Keratinocyte (primary cell): ENCODE measurements at regions not wholly inside any gene's neighbourhood (a gene's known extent, or its start where the extent isn't known, plus 50 kb on each side); places are given as distances from the start of the nearest gene placed in this dataset.

Source experiments
- DNase-seq: peaks from one replicate; pipeline ENCODE4 v3.0.0-alpha.2; 2011; ENCODE audit warnings: low read depth, missing footprints, low spot score
- FAIRE-seq: peaks from 2 replicates; lab custom pipeline; 2011; peaks lifted over from hg19 to GRCh38; lab: Jason Lieb, UNC
- H2AFZ ChIP-seq: 2 replicates; pipeline ENCODE4 v1.6.0; 2012; ENCODE audit warnings: low read length, control low read depth, inconsistent platforms; ENCODE audit not compliant: control insufficient read depth
- H3K27ac ChIP-seq: 2 replicates; pipeline ENCODE4 v1.5.1; 2011; ENCODE audit warnings: low read length; ENCODE audit not compliant: control insufficient read depth, insufficient read depth
- H3K27me3 ChIP-seq: 3 replicates; pipeline ENCODE4 v1.6.0; 2011; ENCODE audit warnings: low read length; ENCODE audit not compliant: control insufficient read depth, insufficient read depth; ENCODE audit errors: extremely low read depth
- H3K36me3 ChIP-seq, 2 experiments: 2 replicates in 1 of 2; 3 replicates in 1 of 2; pipeline ENCODE4 v1.5.1; 2011; ENCODE audit warnings: low read length in 2 of 2, mild to moderate bottlenecking in 1 of 2; ENCODE audit not compliant: control insufficient read depth in 2 of 2, insufficient read depth in 2 of 2; ENCODE audit errors: extremely low read depth in 1 of 2
- H3K4me1 ChIP-seq: 3 replicates; pipeline ENCODE4 v1.5.1; 2011; ENCODE audit warnings: low read length; ENCODE audit not compliant: control insufficient read depth, insufficient read depth; ENCODE audit errors: extremely low read depth
- H3K4me2 ChIP-seq: 3 replicates; pipeline ENCODE4 v1.6.0; 2011; ENCODE audit warnings: low read depth, low read length; ENCODE audit not compliant: control insufficient read depth, insufficient read depth; ENCODE audit errors: extremely low read depth
- H3K4me3 ChIP-seq, 3 experiments: fragments of 200-600 bp in 1 of 3; sonication (generic) in 1 of 3; 2 replicates in 2 of 3; 3 replicates in 1 of 3; pipeline ENCODE4 v1.5.1; 2011 to 2016; ENCODE audit warnings: low read length in 3 of 3, mild to moderate bottlenecking in 3 of 3, control low read depth in 2 of 3, inconsistent platforms in 1 of 3, low read depth in 1 of 3, mixed read lengths in 1 of 3, mixed run types in 1 of 3, moderate library complexity in 1 of 3; ENCODE audit not compliant: control insufficient read depth in 2 of 3, insufficient read depth in 2 of 3; ENCODE audit errors: extremely low read depth in 1 of 3
- H3K79me2 ChIP-seq: 2 replicates; pipeline ENCODE4 v1.6.0; 2012; ENCODE audit warnings: low read length; ENCODE audit not compliant: control insufficient read depth, insufficient read depth
- H3K9ac ChIP-seq: 3 replicates; pipeline ENCODE4 v1.6.0; 2011; ENCODE audit warnings: low read length; ENCODE audit not compliant: control insufficient read depth, insufficient read depth; ENCODE audit errors: extremely low read depth
- H3K9me1 ChIP-seq: 3 replicates; pipeline ENCODE4 v1.6.0; 2011; ENCODE audit warnings: low read length; ENCODE audit not compliant: control insufficient read depth, insufficient read depth; ENCODE audit errors: extremely low read depth
- H3K9me3 ChIP-seq: 2 replicates; pipeline ENCODE4 v1.5.1; 2012; ENCODE audit warnings: low read depth, low read length; ENCODE audit not compliant: control insufficient read depth
- H4K20me1 ChIP-seq: 3 replicates; pipeline ENCODE4 v1.6.0; 2011; ENCODE audit warnings: low read length; ENCODE audit not compliant: control insufficient read depth, insufficient read depth; ENCODE audit errors: extremely low read depth
- CTCF ChIP-seq, 3 experiments: IDR thresholded peaks in 1 of 3; conservative IDR thresholded peaks in 1 of 3; optimal IDR thresholded peaks in 1 of 3; 2 replicates in 2 of 3; 3 replicates in 1 of 3; pipeline versions ENCODE3 to v1.5.1; 2011; ENCODE audit warnings: low read length in 3 of 3, mild to moderate bottlenecking in 3 of 3, moderate library complexity in 2 of 3, control low read depth in 1 of 3, inconsistent platforms in 1 of 3; ENCODE audit not compliant: insufficient read depth in 2 of 3; ENCODE audit errors: extremely low read depth in 1 of 3
- EZH2 ChIP-seq: IDR thresholded peaks from one replicate; pipeline ENCODE4 v1.6.1; 2012; ENCODE audit warnings: inconsistent platforms, mild to moderate bottlenecking, low read length, moderate library complexity
- dilution Hi-C: fragments of 300-500 bp; cut with MboI; formaldehyde crosslinking; loops from one replicate; pipeline ENCODE4 v1.7.0; 2020; ENCODE audit warnings: low sequenced_read_pairs; ENCODE audit not compliant: extremely low pct_ligation_motif_present

DNA sequence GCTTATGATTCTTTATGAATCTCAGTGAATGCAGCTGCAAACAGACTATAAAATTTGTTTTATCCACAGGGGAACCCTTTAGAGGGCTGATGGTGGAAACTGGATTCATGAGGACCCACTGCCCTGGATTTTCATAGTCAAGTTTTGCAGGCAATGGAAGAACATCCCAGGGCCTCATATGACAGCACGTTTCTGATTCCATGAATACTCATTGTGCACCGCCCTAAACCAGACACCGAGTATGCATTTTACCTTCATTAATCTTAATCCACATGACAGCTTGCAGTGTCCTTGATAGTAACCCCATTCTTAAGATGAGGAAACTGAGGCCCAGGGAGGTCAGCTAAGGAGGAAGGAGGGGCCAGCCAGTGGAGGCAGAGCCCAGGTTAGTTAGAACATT, 270.4 kb downstream of the PREX1 start:
- H3K27me3 ChIP-seq = peaks cover 5% of the 10 kb centered on the region
- no peaks in the 10 kb centered on the region for H3K9me1 ChIP-seq
- dilution Hi-C loops = no loop called here
- FAIRE-seq = no peak
- H3K27ac ChIP-seq = no peak overlapping the region
- H3K4me3 ChIP-seq = no peak overlapping the region
- H3K36me3 ChIP-seq = no peaks in the 10 kb centered on the region
- no peak for DNase-seq
- no peak overlapping the region for H3K9ac ChIP-seq
- no peaks in the 10 kb centered on the region for H3K4me1 ChIP-seq
- no peak overlapping the region for H3K4me2 ChIP-seq
- no peaks in the 10 kb centered on the region for H3K79me2 ChIP-seq
- no peak overlapping the region for H2AFZ ChIP-seq
- no peaks in the 10 kb centered on the region for H4K20me1 ChIP-seq
- H3K9me3 ChIP-seq = no peaks in the 10 kb centered on the region
- TF ChIP-seq EZH2 = no peak
- TF ChIP-seq CTCF (optimal IDR thresholded peaks at IDR 0.05 in 1 of 3, IDR thresholded peaks at IDR 0.05 in 1 of 3, conservative IDR thresholded peaks at IDR 0.05 in 1 of 3; ENCODE audit: extremely low read depth in 1 of 3, insufficient read depth in 2 of 3, low read length in 3 of 3) = no peak

DNA sequence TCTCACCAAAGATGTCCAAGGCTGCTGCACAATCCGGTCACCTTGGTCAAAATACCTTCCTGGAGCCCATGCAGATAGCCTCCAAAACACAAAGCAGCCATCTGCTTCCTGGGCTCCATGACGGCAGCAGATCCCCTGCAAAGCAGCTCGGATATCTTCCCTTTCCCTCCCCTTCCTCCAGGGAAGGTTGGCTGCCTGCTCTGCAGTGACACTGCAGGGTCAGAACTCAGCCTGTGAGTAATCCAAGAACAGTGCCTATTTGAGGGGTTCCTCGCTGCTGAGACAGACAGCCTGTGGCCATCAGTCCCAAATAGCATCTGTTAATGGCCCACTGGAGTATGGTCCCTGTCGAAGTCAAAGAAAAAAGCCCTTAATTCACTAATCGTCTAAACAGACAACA, 270.8 kb downstream of the PREX1 start:
- Histone ChIP-seq H3K9me1 (no peaks in the 10 kb centered on the region), H3K36me3 (no peaks in the 10 kb centered on the region), H3K4me1 (no peaks in the 10 kb centered on the region), H3K27ac (no peak overlapping the region), H3K4me2 (no peak overlapping the region), H3K9ac (no peak overlapping the region), H3K9me3 (no peaks in the 10 kb centered on the region), H3K79me2 (no peaks in the 10 kb centered on the region), H3K4me3 (no peak overlapping the region), H3K27me3 (peaks cover 5% of the 10 kb centered on the region), H2AFZ (no peak overlapping the region), H4K20me1 (no peaks in the 10 kb centered on the region)
- dilution Hi-C loops = no loop called here
- no peak for FAIRE-seq
- TF ChIP-seq CTCF (optimal IDR thresholded peaks at IDR 0.05 in 1 of 3, IDR thresholded peaks at IDR 0.05 in 1 of 3, conservative IDR thresholded peaks at IDR 0.05 in 1 of 3; ENCODE audit: extremely low read depth in 1 of 3, insufficient read depth in 2 of 3, low read length in 3 of 3) = no peak
- no peak for TF ChIP-seq EZH2
- DNase-seq = no peak
